WI38 (cell line): ENCODE measurements at regions not wholly inside any gene's neighbourhood (a gene's known extent, or its start where the extent isn't known, plus 50 kb on each side); places are given as distances from the start of the nearest gene placed in this dataset.

Experiments
- H3K4me3 ChIP-seq: 2 replicates; pipeline ENCODE4 v1.5.1; 2011; ENCODE audit warnings: low read depth, mild to moderate bottlenecking, control low read depth, low read length
- CTCF ChIP-seq: IDR thresholded peaks from 2 replicates; pipeline ENCODE4 v1.5.1; 2012; ENCODE audit warnings: low read depth, mild to moderate bottlenecking, control low read depth, low read length

DNA sequence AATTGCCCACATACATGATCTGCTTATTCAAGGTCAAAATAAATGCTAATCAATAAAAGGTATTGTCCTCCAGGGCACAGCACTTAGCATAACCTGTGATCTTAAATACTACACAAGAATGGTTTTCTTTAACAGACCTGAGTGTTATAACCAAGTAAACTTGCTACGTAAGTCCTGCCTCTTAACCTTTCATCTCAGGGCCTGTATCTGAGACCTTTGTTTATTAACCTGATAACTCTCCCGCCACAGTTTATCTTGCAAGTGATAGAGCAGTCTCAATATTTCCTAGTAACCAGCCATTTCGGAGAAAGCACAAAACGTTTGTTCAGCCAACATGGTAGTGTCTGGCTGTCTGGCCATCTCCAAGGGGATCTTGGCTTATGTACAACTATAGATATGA is 88.4 kb downstream of the DUSP6 start:
- TF ChIP-seq CTCF, result no peak

DNA sequence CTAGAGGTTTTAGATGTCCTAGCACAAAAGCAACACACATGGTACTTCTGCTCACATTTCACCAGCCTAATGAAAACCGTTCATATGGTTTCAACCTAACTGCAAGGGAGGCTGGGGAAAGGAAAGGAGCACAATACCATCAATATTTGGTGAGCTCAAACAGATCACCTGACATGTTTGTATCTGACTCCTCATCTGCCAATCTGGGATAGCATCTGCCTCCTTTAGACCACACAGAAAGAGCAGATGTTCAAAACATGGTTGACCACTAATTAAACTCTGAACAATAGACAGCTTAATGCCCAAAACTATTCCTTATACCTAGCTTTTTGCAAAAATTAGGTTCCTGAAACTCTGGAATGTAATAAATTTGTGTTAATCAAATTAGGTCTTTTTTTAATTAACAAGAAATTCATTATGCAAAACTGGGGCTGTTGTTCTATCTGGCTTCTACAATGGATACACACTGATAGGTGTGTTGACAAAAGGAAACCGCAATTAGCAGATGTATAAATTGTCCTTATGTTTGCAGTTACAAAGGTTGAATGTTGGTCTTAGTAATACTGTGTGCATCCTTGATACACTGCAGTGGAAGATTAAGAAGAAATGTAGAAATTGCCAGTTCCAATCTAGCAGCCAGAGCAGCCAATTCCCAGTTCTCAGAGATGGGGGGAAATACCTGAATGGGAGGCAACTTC is 89.3 kb downstream of the DUSP6 start:
- TF ChIP-seq CTCF, result no peak
- no peak overlapping the region for H3K4me3 ChIP-seq

More for the DNA sequence above, 88.4 kb downstream of the DUSP6 start:
- H3K4me3 ChIP-seq, result no peak overlapping the region

GRCh38 chr12:89261982-89262381 is 90.3 kb downstream of the DUSP6 start:
- TF ChIP-seq CTCF, result no peak
- no peak overlapping the region for H3K4me3 ChIP-seq

DNA sequence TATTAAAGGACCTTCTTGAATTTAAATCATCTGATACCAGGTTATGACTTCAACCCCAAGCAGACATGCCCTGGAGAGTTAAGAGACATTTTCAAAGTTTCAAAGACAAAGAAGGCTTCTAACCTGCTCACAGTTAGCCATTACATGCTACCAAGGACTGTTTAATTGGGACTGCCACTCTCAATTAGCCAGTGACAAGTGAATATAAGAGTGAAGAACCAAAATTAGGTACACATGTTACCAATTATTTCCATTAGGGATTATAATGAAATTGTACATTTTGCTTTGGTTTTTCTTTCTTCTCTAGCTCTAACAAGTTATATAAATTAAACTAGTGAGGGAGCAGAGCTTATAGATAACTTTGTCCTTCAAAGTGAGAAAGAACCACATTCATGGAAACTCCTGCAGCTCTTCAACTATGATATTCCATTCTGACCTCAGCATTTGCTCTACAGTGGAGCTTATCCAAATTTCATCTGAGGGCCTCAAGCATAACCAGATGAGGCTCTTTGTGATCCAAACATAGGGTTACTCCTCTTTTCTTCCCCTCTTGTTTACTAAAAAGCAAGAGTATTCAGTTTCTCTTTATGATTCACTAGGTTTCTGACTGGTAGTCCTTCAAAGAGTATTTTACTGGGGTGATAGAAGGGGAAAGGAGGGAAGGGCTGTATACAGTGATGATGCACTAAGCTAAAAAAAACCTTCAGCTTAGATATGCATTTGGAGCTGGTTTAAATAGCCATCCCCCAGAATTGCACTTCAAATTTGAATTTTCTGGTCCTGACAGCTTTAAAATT is 91.3 kb downstream of the DUSP6 start:
- no peak for TF ChIP-seq CTCF

GRCh38 chr12:89259821-89260220 is 92.5 kb downstream of the DUSP6 start:
- TF ChIP-seq CTCF, result no peak
- H3K4me3 ChIP-seq, result no peak overlapping the region

More for the DNA sequence above, 91.3 kb downstream of the DUSP6 start:
- no peak overlapping the region for H3K4me3 ChIP-seq

- no peak for TF ChIP-seq CTCF
These were observed 93.9 kb downstream of the DUSP6 start for GRCh38 chr12:89258240-89258969.

DNA sequence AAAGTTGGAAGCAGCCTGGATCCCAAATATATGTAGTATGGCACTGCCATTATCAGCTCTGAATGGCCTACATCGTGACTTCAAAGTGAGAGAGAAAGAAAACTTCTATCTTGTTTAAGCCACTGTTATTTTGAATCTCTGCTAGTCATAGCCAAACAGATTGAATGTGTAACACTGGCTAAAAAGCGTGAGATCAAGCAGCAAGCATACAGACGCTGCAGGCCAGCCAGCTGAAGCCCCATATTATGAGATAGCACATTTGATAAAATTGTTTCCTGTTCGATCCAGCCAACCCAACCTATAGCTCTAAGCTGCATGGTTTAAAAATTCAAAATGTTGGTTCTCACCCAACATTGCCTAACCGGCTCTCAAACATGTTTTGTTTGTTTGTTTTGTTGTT is 95.0 kb downstream of the DUSP6 start:
- H3K4me3 ChIP-seq, result no peak overlapping the region
- no peak for TF ChIP-seq CTCF

More at GRCh38 chr12:89258240-89258969, 93.9 kb downstream of the DUSP6 start:
- H3K4me3 ChIP-seq, result no peak overlapping the region
